ENCODE measurements at regions not wholly inside any gene's neighbourhood (a gene's known extent, or its start where the extent isn't known, plus 50 kb on each side); places are given as distances from the start of the nearest gene placed in this dataset.

DNA sequence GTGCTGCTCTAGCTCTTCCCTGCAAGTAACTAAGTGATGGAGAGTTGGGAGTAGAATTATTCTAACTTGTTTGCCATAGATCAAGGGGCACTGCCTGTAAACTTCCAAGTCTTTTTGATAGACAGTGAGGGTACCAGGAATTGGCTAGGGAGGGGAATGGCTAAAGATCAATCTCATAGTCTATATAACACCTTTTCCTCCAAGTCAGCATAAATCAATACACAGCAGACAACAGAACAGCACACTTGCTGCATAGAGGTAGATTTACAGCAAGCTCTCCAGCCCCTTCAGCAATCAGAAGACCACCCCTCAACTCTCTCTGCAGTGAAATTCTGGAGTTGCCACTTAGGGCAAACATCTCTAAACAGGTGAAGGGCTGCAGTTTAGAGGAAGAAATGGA is 643.5 kb upstream of the KLF4 start:
- TF ChIP-seq, protein P1, sequence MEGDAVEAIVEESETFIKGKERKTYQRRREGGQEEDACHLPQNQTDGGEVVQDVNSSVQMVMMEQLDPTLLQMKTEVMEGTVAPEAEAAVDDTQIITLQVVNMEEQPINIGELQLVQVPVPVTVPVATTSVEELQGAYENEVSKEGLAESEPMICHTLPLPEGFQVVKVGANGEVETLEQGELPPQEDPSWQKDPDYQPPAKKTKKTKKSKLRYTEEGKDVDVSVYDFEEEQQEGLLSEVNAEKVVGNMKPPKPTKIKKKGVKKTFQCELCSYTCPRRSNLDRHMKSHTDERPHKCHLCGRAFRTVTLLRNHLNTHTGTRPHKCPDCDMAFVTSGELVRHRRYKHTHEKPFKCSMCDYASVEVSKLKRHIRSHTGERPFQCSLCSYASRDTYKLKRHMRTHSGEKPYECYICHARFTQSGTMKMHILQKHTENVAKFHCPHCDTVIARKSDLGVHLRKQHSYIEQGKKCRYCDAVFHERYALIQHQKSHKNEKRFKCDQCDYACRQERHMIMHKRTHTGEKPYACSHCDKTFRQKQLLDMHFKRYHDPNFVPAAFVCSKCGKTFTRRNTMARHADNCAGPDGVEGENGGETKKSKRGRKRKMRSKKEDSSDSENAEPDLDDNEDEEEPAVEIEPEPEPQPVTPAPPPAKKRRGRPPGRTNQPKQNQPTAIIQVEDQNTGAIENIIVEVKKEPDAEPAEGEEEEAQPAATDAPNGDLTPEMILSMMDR (conservative IDR thresholded peaks at IDR 0.05 in 1 of 2, IDR thresholded peaks at IDR 0.05 in 1 of 2; ENCODE audit: extremely low read depth in 1 of 2, insufficient read depth in 1 of 2, low read depth in 1 of 2, low read length in 2 of 2): no peak
- no peak for TF ChIP-seq EZH2 (IDR thresholded peaks at IDR 0.05; ENCODE audit: borderline replicate concordance, low read length)
